Mucosa of descending colon (tissue), 3 donors: ENCODE measurements at regions not wholly inside any gene's neighbourhood (a gene's known extent, or its start where the extent isn't known, plus 50 kb on each side); places are given as distances from the start of the nearest gene placed in this dataset.

Source experiments
- ATAC-seq: fragments of 200-7000 bp; cut with Tn5 transposase; one replicate; pipeline ENCODE4 v1.9.1; 2020; ENCODE audit warnings: mild to moderate bottlenecking, moderate library complexity
- DNase-seq, 3 donors: peaks; one replicate each; pipeline ENCODE4 v3.0.0-alpha.2; 2020
- H3K36me3 ChIP-seq: fragments of 200-600 bp; one replicate; pipeline ENCODE4 v1.8.0; 2021; ENCODE audit warnings: low read depth, mild to moderate bottlenecking
- H3K4me1 ChIP-seq: fragments of 200-600 bp; one replicate; pipeline ENCODE4 v1.8.0; 2021; ENCODE audit warnings: low read depth, mild to moderate bottlenecking
- H3K4me3 ChIP-seq: fragments of 200-600 bp; one replicate; pipeline ENCODE4 v1.8.0; 2021; ENCODE audit warnings: mild to moderate bottlenecking
- H3K9me3 ChIP-seq: fragments of 200-600 bp; one replicate; pipeline ENCODE4 v1.8.0; 2021; ENCODE audit warnings: mild to moderate bottlenecking
- CTCF ChIP-seq: fragments of 200-600 bp; IDR thresholded peaks from one replicate; pipeline ENCODE4 v1.8.0; 2022; ENCODE audit warnings: antibody characterized with exemption, mild to moderate bottlenecking
- intact Hi-C, 2 donors: fragments of 100-400 bp; cut with DNase I in 1 of 2; cut with micrococcal nuclease in 1 of 2; formaldehyde crosslinking; loops; one replicate each; pipeline versions ENCODE4 v1.11.0 to v1.11.1; 2022; cut with DNase I, micrococcal nuclease
- donor health status: DM: no; HTN: no; CAD: no; lungs with moderate emphysema.
- donor health status: DM: no; HTN: no; CAD: no.
- donor health status: DM: no; HTN: yes; CAD: no.

GRCh38 chr2:23159746-23160405, 225.1 kb upstream of the KLHL29 start:
- no peak for ATAC-seq
- intact Hi-C loops = no loop called here
- DNase-seq = no peak
- Histone ChIP-seq H3K9me3 (no peaks in the 10 kb centered on the region), H3K4me1 (no peaks in the 10 kb centered on the region), H3K36me3 (no peaks in the 10 kb centered on the region), H3K4me3 (no peak overlapping the region)
- no peak for TF ChIP-seq CTCF

GRCh38 chr2:23164173-23164572, 220.8 kb upstream of the KLHL29 start:
- intact Hi-C loops = no loop called here
- no peak for ATAC-seq
- no peak for TF ChIP-seq CTCF

GRCh38 chr2:23169896-23170295, 215.1 kb upstream of the KLHL29 start:
- Histone ChIP-seq H3K4me1 (no peaks in the 10 kb centered on the region), H3K9me3 (no peaks in the 10 kb centered on the region), H3K4me3 (no peak overlapping the region), H3K36me3 (no peaks in the 10 kb centered on the region)
- ATAC-seq = no peak
- intact Hi-C loops = no loop called here
- DNase-seq = no peak
- TF ChIP-seq CTCF = no peak

More at GRCh38 chr2:23164173-23164572, 220.8 kb upstream of the KLHL29 start:
- Histone ChIP-seq H3K4me3 (no peak overlapping the region), H3K4me1 (no peaks in the 10 kb centered on the region), H3K36me3 (no peaks in the 10 kb centered on the region), H3K9me3 (no peaks in the 10 kb centered on the region)
- no peak for DNase-seq

GRCh38 chr2:23171108-23171507, 213.9 kb upstream of the KLHL29 start:
- TF ChIP-seq CTCF = no peak
- no peaks in the 10 kb centered on the region for H3K4me1 ChIP-seq
- no peaks in the 10 kb centered on the region for H3K36me3 ChIP-seq
- no peak for ATAC-seq
- H3K4me3 ChIP-seq = no peak overlapping the region
- intact Hi-C loops = no loop called here
- DNase-seq = no peak
- H3K9me3 ChIP-seq = no peaks in the 10 kb centered on the region

GRCh38 chr2:23178396-23178795, 206.6 kb upstream of the KLHL29 start:
- no peak for TF ChIP-seq CTCF
- ATAC-seq (no peak), DNase-seq (no peak)
- Histone ChIP-seq H3K9me3 (no peaks in the 10 kb centered on the region), H3K36me3 (no peaks in the 10 kb centered on the region), H3K4me1 (no peaks in the 10 kb centered on the region), H3K4me3 (no peak overlapping the region)
- intact Hi-C loops = no loop called here

- Histone ChIP-seq H3K9me3 (no peaks in the 10 kb centered on the region), H3K4me1 (no peaks in the 10 kb centered on the region), H3K36me3 (no peaks in the 10 kb centered on the region), H3K4me3 (no peak overlapping the region)
- TF ChIP-seq CTCF = no peak
- intact Hi-C loops = no loop called here
- no peak for DNase-seq
- ATAC-seq = no peak
These were observed 201.2 kb upstream of the KLHL29 start for GRCh38 chr2:23183733-23184132.
